ENCODE measurements at regions not wholly inside any gene's neighbourhood (a gene's known extent, or its start where the extent isn't known, plus 50 kb on each side); places are given as distances from the start of the nearest gene placed in this dataset.

DNA sequence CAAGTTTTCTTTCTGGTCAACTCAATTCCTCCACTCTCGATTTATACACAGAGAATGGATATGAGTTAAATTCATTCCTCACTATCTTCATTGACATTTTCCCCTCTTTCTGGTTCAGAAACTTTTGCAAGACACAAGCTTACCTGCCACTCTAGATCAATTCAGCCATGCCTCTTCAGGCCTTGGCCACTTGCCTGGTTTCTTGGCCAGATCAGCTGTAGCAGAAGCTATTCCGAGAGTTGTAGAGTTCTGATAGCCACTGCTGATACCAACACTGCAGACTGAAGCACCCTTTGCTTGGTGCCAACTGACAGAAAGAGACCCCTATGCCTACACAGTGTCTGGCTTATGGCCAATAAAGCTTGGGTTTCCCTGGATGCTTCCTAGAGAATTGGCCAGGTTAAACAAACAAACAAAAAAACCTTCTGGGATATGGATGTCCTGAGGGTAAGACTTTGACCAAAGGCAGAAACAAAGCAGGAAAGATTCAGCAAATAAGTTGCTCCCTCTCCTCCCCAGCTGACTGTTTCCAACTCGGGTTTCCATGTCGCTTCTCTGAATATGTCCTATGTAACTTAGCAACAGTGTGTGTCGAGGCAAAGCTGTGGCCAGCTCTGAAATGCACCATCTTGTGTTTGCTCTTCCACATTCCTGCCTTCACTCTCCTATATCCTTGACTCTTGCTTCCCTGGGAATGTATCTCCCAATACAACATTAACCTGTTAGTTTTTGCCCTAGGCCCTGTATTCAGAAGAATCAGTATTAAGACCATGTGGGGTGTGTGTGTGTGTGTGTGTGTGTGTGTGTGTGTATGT is 521.6 kb downstream of the EPHA3 start:
- TF ChIP-seq, protein P1, sequence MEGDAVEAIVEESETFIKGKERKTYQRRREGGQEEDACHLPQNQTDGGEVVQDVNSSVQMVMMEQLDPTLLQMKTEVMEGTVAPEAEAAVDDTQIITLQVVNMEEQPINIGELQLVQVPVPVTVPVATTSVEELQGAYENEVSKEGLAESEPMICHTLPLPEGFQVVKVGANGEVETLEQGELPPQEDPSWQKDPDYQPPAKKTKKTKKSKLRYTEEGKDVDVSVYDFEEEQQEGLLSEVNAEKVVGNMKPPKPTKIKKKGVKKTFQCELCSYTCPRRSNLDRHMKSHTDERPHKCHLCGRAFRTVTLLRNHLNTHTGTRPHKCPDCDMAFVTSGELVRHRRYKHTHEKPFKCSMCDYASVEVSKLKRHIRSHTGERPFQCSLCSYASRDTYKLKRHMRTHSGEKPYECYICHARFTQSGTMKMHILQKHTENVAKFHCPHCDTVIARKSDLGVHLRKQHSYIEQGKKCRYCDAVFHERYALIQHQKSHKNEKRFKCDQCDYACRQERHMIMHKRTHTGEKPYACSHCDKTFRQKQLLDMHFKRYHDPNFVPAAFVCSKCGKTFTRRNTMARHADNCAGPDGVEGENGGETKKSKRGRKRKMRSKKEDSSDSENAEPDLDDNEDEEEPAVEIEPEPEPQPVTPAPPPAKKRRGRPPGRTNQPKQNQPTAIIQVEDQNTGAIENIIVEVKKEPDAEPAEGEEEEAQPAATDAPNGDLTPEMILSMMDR (IDR thresholded peaks at IDR 0.05; ENCODE audit: low read depth, low read length) = no peak
- TF ChIP-seq EZH2phosphoT487 (IDR thresholded peaks at IDR 0.05; ENCODE audit: low read depth) = no peak

Data from OCI-LY3 (cell line).